NCI-H187 (cell line): ENCODE measurements at regions not wholly inside any gene's neighbourhood (a gene's known extent, or its start where the extent isn't known, plus 50 kb on each side); places are given as distances from the start of the nearest gene placed in this dataset.

Experiments
- DNase-seq, 2 experiments: peaks; one replicate each; lab custom pipeline; 2025; lab: John Stamatoyannopoulos, UW

- no peak for DNase-seq
These were observed 204.3 kb downstream of the KIF26A start for GRCh38 chr14:104342435-104343293.

- DNase-seq = no peak
These were observed 204.9 kb downstream of the KIF26A start for GRCh38 chr14:104343294-104343625.

- no peak for DNase-seq
These were observed 205.6 kb downstream of the KIF26A start for GRCh38 chr14:104343690-104344640.

GRCh38 chr14:104344818-104345620, 206.6 kb downstream of the KIF26A start:
- no peak for DNase-seq

GRCh38 chr14:104345621-104346462, 207.5 kb downstream of the KIF26A start:
- no peak for DNase-seq

GRCh38 chr14:104346608-104347007, 208.2 kb downstream of the KIF26A start:
- no peak for DNase-seq

GRCh38 chr14:104348741-104349140, 210.4 kb downstream of the KIF26A start:
- no peak for DNase-seq

GRCh38 chr14:104349950-104350349, 211.6 kb downstream of the KIF26A start:
- no peak for DNase-seq

GRCh38 chr14:104350463-104351185, 212.2 kb downstream of the KIF26A start:
- DNase-seq = no peak

GRCh38 chr14:104351849-104352492, 213.6 kb downstream of the KIF26A start:
- DNase-seq = no peak

GRCh38 chr14:104352493-104353220, 214.3 kb downstream of the KIF26A start:
- DNase-seq = no peak

- no peak for DNase-seq
These were observed 215.0 kb downstream of the KIF26A start for GRCh38 chr14:104353221-104353920.

GRCh38 chr14:104353921-104354701, 215.7 kb downstream of the KIF26A start:
- DNase-seq = no peak

GRCh38 chr14:104355101-104356019, 217.0 kb downstream of the KIF26A start:
- DNase-seq = no peak

- DNase-seq = no peak
These were observed 217.8 kb downstream of the KIF26A start for GRCh38 chr14:104356020-104356737.
